ENCODE measurements at regions not wholly inside any gene's neighbourhood (a gene's known extent, or its start where the extent isn't known, plus 50 kb on each side); places are given as distances from the start of the nearest gene placed in this dataset.

DNA sequence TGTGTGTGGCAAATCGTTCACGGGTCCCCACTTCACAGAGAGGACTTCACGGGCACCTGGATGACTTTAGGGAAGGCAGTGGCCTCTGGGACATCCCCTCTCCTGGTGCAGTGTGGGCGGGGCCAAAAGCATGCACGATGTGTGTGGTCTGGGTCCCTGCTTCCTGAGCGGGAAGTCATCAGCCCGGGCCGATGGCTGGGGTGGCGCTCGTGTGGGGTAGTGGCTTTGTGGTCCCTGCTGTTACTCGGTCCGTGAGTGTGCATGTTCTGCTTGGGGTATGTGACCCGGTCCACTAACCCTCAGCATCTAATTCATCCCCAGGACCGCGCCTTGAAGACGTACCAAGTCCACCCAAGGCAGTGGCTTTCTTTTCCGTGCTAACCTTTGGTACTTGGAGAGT, 142.5 kb upstream of the RTL1 start:
- TF ChIP-seq, protein P1, sequence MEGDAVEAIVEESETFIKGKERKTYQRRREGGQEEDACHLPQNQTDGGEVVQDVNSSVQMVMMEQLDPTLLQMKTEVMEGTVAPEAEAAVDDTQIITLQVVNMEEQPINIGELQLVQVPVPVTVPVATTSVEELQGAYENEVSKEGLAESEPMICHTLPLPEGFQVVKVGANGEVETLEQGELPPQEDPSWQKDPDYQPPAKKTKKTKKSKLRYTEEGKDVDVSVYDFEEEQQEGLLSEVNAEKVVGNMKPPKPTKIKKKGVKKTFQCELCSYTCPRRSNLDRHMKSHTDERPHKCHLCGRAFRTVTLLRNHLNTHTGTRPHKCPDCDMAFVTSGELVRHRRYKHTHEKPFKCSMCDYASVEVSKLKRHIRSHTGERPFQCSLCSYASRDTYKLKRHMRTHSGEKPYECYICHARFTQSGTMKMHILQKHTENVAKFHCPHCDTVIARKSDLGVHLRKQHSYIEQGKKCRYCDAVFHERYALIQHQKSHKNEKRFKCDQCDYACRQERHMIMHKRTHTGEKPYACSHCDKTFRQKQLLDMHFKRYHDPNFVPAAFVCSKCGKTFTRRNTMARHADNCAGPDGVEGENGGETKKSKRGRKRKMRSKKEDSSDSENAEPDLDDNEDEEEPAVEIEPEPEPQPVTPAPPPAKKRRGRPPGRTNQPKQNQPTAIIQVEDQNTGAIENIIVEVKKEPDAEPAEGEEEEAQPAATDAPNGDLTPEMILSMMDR (IDR thresholded peaks at IDR 0.05), result no peak
- no peak for TF ChIP-seq EP300 (IDR thresholded peaks at IDR 0.05)
- TF ChIP-seq POLR2A (IDR thresholded peaks at IDR 0.05; ENCODE audit: low read depth), result no peak
- no peak for TF ChIP-seq POLR2AphosphoS5 (IDR thresholded peaks at IDR 0.05)
